IPS-NIHi7 (cell line): ENCODE measurements at regions not wholly inside any gene's neighbourhood (a gene's known extent, or its start where the extent isn't known, plus 50 kb on each side); places are given as distances from the start of the nearest gene placed in this dataset.

ENCODE experiments used
- DNase-seq: peaks from one replicate; pipeline ENCODE4 v3.0.0; 2012; ENCODE audit warnings: mixed read lengths; ENCODE audit errors: extremely low spot score

DNA sequence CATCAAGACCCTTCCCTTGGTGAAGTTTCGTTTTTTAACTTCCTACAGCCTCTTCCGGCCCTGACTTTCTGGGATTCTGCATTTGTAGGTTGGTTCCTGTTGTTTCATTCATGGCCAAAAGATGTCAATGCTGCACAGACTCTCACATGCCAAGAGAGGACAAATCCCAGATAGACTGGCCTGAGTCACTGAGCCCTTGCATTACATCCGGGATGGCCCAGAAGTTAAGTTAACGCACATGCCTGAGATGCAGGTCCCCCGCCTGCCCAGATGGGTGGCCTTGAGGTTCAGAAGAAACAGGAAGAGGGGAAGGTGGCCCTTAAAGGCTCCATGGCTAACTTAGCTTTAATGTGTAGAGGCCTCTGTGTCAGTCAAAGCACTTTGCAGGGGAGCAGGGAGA lies 51.6 kb upstream of the SRGAP3 start:
- no peak for DNase-seq

DNA sequence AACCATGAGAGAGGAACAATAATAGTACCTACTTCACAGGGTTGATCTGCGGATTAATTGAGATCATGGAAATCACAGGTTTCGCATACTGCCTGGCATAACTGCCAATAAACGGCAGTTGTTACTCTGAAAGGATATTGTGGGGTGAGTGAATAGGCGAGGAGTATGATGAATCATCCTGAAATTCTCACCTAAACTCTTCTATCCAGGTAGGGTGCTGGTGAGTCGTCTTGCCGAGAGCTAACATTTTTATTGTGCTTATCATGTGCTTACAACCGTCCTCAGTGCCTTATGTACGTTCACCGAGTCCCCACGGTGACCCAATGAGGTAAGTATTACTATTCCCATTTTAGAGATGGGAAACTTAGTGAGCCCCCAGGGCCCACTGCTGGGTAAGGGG lies 52.4 kb upstream of the SRGAP3 start:
- no peak for DNase-seq

- peak; percentile 92 for DNase-seq
These were observed 53.2 kb upstream of the SRGAP3 start for GRCh38 chr3:9302425-9303181.

GRCh38 chr3:9308298-9308990 lies 54.4 kb upstream of the THUMPD3 start:
- no peak for DNase-seq

- DNase-seq = no peak
These were observed 52.8 kb upstream of the THUMPD3 start for GRCh38 chr3:9310043-9310442.

GRCh38 chr3:9311228-9311627 lies 51.6 kb upstream of the THUMPD3 start:
- no peak for DNase-seq
